ENCODE measurements at regions not wholly inside any gene's neighbourhood (a gene's known extent, or its start where the extent isn't known, plus 50 kb on each side); places are given as distances from the start of the nearest gene placed in this dataset.
"Not testable (repeated sequence)": the region's sequence is repeated elsewhere in the genome, so short reads cannot be mapped to it uniquely, and the experiment has no call there.

- ATAC-seq = no peak
- TF ChIP-seq ESRRG (CRISPR knock-in tag; IDR thresholded peaks at IDR 0.05) = no peak
- no peak for TF ChIP-seq ZFP3 (CRISPR knock-in tag; IDR thresholded peaks at IDR 0.05)
- TF ChIP-seq ZNF565 (CRISPR knock-in tag; conservative IDR thresholded peaks at IDR 0.05; ENCODE audit: low read depth) = no peak
These were observed 147.0 kb downstream of the CDH26 start for GRCh38 chr20:60104993-60105803.

DNA sequence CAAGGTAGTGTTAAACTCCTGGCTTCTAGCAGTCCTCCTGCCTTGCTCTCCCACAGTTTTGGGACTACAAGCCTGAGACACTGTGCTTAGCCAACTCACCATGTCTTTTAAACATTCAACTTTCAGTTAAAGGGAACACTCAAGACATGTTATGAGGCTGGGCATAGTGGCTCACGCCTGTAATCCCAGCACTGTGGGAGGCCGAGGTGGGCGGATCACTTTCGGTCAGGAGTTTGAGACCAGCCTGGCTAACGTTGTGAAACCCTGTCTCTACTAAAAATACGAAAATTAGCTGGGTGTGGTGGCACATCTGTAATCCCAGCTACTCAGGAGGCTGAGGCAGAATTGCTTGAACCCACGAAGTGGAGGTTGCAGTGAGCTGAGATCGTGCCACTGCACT, 148.0 kb downstream of the CDH26 start:
- not testable (repeated sequence) for ATAC-seq

GRCh38 chr20:60107621-60108390, 149.6 kb downstream of the CDH26 start:
- no peak for ATAC-seq
- TF ChIP-seq, protein P1, sequence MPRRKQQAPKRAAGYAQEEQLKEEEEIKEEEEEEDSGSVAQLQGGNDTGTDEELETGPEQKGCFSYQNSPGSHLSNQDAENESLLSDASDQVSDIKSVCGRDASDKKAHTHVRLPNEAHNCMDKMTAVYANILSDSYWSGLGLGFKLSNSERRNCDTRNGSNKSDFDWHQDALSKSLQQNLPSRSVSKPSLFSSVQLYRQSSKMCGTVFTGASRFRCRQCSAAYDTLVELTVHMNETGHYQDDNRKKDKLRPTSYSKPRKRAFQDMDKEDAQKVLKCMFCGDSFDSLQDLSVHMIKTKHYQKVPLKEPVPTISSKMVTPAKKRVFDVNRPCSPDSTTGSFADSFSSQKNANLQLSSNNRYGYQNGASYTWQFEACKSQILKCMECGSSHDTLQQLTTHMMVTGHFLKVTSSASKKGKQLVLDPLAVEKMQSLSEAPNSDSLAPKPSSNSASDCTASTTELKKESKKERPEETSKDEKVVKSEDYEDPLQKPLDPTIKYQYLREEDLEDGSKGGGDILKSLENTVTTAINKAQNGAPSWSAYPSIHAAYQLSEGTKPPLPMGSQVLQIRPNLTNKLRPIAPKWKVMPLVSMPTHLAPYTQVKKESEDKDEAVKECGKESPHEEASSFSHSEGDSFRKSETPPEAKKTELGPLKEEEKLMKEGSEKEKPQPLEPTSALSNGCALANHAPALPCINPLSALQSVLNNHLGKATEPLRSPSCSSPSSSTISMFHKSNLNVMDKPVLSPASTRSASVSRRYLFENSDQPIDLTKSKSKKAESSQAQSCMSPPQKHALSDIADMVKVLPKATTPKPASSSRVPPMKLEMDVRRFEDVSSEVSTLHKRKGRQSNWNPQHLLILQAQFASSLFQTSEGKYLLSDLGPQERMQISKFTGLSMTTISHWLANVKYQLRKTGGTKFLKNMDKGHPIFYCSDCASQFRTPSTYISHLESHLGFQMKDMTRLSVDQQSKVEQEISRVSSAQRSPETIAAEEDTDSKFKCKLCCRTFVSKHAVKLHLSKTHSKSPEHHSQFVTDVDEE (CRISPR knock-in tag; IDR thresholded peaks at IDR 0.05) = no peak
- no peak for TF ChIP-seq ZC3H10 (CRISPR knock-in tag; IDR thresholded peaks at IDR 0.05)
- TF ChIP-seq RARB (CRISPR knock-in tag; IDR thresholded peaks at IDR 0.05) = no peak
- TF ChIP-seq OSR1 (CRISPR knock-in tag; IDR thresholded peaks at IDR 0.05) = no peak
- TF ChIP-seq ARNTL (CRISPR knock-in tag; IDR thresholded peaks at IDR 0.05; ENCODE audit: borderline replicate concordance, low read depth) = no peak
- TF ChIP-seq TOX (CRISPR knock-in tag; IDR thresholded peaks at IDR 0.05; ENCODE audit: borderline replicate concordance) = no peak
- no peak for TF ChIP-seq GLIS3 (CRISPR knock-in tag; IDR thresholded peaks at IDR 0.05)
- TF ChIP-seq POU6F1 (CRISPR knock-in tag; IDR thresholded peaks at IDR 0.05; ENCODE audit: borderline replicate concordance, low read depth) = no peak
- no peak for TF ChIP-seq ZNF70 (CRISPR knock-in tag; IDR thresholded peaks at IDR 0.05)
- TF ChIP-seq ZFP30 (CRISPR knock-in tag; IDR thresholded peaks at IDR 0.05) = no peak
- TF ChIP-seq, protein P2, sequence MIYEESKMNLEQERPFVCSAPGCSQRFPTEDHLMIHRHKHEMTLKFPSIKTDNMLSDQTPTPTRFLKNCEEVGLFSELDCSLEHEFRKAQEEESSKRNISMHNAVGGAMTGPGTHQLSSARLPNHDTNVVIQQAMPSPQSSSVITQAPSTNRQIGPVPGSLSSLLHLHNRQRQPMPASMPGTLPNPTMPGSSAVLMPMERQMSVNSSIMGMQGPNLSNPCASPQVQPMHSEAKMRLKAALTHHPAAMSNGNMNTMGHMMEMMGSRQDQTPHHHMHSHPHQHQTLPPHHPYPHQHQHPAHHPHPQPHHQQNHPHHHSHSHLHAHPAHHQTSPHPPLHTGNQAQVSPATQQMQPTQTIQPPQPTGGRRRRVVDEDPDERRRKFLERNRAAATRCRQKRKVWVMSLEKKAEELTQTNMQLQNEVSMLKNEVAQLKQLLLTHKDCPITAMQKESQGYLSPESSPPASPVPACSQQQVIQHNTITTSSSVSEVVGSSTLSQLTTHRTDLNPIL (CRISPR knock-in tag; IDR thresholded peaks at IDR 0.05; ENCODE audit: low read depth) = no peak
- TF ChIP-seq ISL1 (CRISPR knock-in tag; IDR thresholded peaks at IDR 0.05) = no peak
- no peak for TF ChIP-seq ZNF565 (CRISPR knock-in tag; conservative IDR thresholded peaks at IDR 0.05; ENCODE audit: low read depth)
- no peak for TF ChIP-seq CSRNP3 (CRISPR knock-in tag; IDR thresholded peaks at IDR 0.05)
- TF ChIP-seq PATZ1 (CRISPR knock-in tag; IDR thresholded peaks at IDR 0.05; ENCODE audit: borderline replicate concordance) = no peak

DNA sequence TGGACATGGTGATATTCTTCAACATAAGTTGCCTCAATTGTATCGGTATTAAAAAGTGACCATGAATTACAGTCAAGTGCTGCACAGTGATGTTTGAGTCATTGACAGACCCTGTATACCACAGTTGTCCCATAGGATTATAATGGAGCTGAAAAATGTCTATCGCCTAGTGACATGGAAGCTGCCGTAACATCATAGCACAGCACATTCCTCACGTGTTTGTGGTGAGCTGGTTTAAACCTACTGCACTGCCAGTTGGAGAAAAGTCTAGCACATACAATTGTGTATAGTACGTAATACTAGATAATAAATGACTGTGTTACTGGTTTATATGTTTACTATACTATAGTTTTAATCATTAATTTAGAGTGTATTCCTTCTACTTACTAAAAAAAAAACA, 150.2 kb downstream of the CDH26 start:
- TF ChIP-seq ESRRG (CRISPR knock-in tag; IDR thresholded peaks at IDR 0.05) (no peak), ZNF565 (CRISPR knock-in tag; conservative IDR thresholded peaks at IDR 0.05; ENCODE audit: low read depth) (no peak), PPARA (CRISPR knock-in tag; IDR thresholded peaks at IDR 0.05; ENCODE audit: borderline replicate concordance) (no peak), OSR1 (CRISPR knock-in tag; IDR thresholded peaks at IDR 0.05) (no peak), SNAI2 (CRISPR knock-in tag; IDR thresholded peaks at IDR 0.05) (no peak), GLIS3 (CRISPR knock-in tag; IDR thresholded peaks at IDR 0.05) (no peak), ZNF70 (CRISPR knock-in tag; IDR thresholded peaks at IDR 0.05) (no peak), ZFP3 (CRISPR knock-in tag; IDR thresholded peaks at IDR 0.05) (no peak), ZFP30 (CRISPR knock-in tag; IDR thresholded peaks at IDR 0.05) (no peak), ISL1 (CRISPR knock-in tag; IDR thresholded peaks at IDR 0.05) (no peak), TCF4 (CRISPR knock-in tag; IDR thresholded peaks at IDR 0.05; ENCODE audit: borderline replicate concordance) (no peak), ZC3H10 (CRISPR knock-in tag; IDR thresholded peaks at IDR 0.05) (no peak), ARNTL (CRISPR knock-in tag; IDR thresholded peaks at IDR 0.05; ENCODE audit: borderline replicate concordance, low read depth) (no peak)

More for the DNA sequence above, 150.2 kb downstream of the CDH26 start:
- no peak for ATAC-seq
